ENCODE measurements at regions not wholly inside any gene's neighbourhood (a gene's known extent, or its start where the extent isn't known, plus 50 kb on each side); places are given as distances from the start of the nearest gene placed in this dataset.
A peak's percentile ranks its signal among the peaks of the same experiment; 100 is the strongest.

DNA sequence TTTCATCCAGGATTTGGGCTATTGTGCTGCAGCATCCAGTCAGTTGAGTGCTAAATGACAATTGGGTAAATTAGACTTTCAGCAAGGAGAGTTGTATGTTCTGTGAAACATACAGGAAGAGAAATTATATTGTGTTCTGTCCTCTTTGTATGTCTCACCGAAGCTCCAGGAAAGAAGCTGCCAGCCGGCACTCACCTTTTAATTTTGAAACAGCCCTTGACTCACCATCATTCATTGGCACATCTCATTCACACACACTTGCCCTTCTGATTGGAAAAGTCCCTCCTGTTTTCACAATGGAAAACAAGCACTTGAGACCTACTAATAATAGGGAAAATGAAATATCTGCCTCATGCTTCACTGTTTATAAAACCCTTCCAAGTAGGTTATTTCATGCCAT is 495.6 kb downstream of the RPS24 start:
- Histone ChIP-seq H3K36me3 (no peaks in the 10 kb centered on the region), H3K4me1 (peaks cover 0 to 13% (median 0%) of the 10 kb centered on the region in 4 donors), H3K4me3 (no peak overlapping the region), H3K27ac (peak overlapping the region in 1 of 3 donors; percentile 31), H3K9me3 (no peaks in the 10 kb centered on the region), H3K27me3 (no peaks in the 10 kb centered on the region)
- intact Hi-C loops (cut with DNase I) = no loop called here
- 35% methylated on average over 2 of the region's 2 CpGs for WGBS (ENCODE audit: insufficient coverage, low coverage, low lambda C conversion rate, missing lambda C conversion rate)
- ATAC-seq = peak in 1 of 4 donors; percentile 67
- no peak for DNase-seq
- TF ChIP-seq, protein P1, sequence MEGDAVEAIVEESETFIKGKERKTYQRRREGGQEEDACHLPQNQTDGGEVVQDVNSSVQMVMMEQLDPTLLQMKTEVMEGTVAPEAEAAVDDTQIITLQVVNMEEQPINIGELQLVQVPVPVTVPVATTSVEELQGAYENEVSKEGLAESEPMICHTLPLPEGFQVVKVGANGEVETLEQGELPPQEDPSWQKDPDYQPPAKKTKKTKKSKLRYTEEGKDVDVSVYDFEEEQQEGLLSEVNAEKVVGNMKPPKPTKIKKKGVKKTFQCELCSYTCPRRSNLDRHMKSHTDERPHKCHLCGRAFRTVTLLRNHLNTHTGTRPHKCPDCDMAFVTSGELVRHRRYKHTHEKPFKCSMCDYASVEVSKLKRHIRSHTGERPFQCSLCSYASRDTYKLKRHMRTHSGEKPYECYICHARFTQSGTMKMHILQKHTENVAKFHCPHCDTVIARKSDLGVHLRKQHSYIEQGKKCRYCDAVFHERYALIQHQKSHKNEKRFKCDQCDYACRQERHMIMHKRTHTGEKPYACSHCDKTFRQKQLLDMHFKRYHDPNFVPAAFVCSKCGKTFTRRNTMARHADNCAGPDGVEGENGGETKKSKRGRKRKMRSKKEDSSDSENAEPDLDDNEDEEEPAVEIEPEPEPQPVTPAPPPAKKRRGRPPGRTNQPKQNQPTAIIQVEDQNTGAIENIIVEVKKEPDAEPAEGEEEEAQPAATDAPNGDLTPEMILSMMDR (IDR thresholded peaks at IDR 0.05) = no peak
- no peak for TF ChIP-seq POLR2A (IDR thresholded peaks at IDR 0.05)

DNA sequence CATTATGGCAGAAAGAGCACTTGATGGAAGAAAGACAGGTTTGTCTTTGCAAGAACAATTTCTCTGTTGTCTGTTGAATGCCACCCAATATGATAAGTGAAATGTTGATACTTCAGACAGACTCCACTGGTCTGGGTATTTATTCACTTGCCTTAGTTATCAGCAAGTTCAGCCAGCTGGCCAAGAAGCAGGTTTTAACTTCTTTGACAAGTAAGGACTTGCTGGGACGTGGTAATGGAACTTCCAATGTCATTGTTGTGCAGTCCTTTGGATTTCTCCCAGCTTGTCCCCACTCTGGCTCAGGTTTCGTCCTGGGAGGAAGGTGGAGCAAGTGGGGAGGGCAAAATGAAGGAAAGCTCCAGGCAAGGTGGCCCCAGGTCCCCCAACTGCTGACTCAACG is 497.4 kb downstream of the RPS24 start:
- WGBS (ENCODE audit: insufficient coverage, low coverage, low lambda C conversion rate, missing lambda C conversion rate) = 19% methylated on average over 3 of the region's 3 CpGs
- Histone ChIP-seq H3K27me3 (no peaks in the 10 kb centered on the region), H3K27ac (no peak overlapping the region), H3K9me3 (no peaks in the 10 kb centered on the region), H3K4me3 (no peak overlapping the region), H3K4me1 (peaks cover 0 to 20% (median 0%) of the 10 kb centered on the region in 4 donors), H3K36me3 (no peaks in the 10 kb centered on the region)
- intact Hi-C loops (cut with DNase I) = no loop called here
- ATAC-seq (no peak), DNase-seq (no peak)
- TF ChIP-seq POLR2A (IDR thresholded peaks at IDR 0.05) = no peak
- TF ChIP-seq, protein P1 (IDR thresholded peaks at IDR 0.05) = no peak

DNA sequence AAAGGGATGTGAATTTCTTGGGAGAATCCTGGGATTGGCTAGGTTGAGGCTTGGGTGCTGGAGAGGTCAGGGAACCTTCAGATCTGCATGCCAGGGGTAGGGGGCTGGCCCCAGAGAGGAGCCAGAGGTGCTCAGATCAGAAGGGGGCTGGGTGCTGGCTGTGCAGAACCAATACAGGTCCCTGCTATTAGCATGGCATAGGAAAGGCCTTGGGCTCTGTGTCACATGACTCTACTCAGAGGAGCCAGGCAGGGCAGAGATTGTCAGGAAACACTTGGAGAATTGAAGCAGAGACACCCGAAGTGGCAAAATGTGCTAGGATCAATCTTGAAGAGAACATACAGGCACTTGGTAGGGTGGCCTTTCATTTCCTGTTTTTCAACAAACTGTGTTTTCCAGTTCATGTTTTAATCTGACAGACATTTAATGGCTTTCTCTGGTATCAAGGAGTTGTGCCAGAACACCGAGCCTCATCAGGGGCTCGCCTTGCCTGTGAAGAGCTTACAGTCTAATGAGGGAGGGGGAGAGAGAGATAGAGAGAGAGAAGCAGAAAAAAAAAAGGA is 498.9 kb downstream of the RPS24 start:
- ATAC-seq (no peak), DNase-seq (no peak)
- Histone ChIP-seq H3K27me3 (no peaks in the 10 kb centered on the region), H3K4me1 (peaks cover 0 to 21% (median 0%) of the 10 kb centered on the region in 4 donors), H3K27ac (no peak overlapping the region), H3K9me3 (no peaks in the 10 kb centered on the region), H3K36me3 (no peaks in the 10 kb centered on the region), H3K4me3 (no peak overlapping the region)
- intact Hi-C loops (cut with DNase I) = no loop called here
- no peak for TF ChIP-seq POLR2A (IDR thresholded peaks at IDR 0.05)
- WGBS (ENCODE audit: insufficient coverage, low coverage, low lambda C conversion rate, missing lambda C conversion rate) = 50% methylated on average over 2 of the region's 3 CpGs

DNA sequence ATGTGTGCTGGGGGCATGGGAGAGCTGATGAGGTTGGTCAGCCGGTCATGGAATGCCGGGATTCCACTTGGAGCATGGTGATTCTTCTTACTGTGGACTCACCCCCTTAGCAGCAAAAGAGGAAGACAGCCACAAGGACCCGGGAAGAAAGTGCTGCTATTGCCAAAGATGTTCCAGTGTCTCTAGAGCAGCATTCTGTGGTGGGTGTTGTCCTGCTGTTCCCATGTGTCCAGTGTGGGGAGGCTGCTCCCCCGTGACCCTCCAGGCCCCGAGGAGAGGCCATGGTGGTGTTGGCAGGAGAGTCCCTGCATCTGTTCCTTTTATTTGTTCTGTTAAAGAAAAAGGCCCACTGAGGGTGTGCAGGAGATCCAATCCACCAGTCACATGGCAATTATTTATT is 499.4 kb downstream of the RPS24 start:
- Histone ChIP-seq H3K27me3 (no peaks in the 10 kb centered on the region), H3K4me3 (no peak overlapping the region), H3K27ac (no peak overlapping the region), H3K4me1 (peaks cover 0 to 21% (median 0%) of the 10 kb centered on the region in 4 donors), H3K36me3 (no peaks in the 10 kb centered on the region), H3K9me3 (no peaks in the 10 kb centered on the region)
- no peak for DNase-seq
- intact Hi-C loops (cut with DNase I) = no loop called here
- peak in 2 of 4 donors; percentile 22 to 23 for ATAC-seq
- 64% methylated on average over 3 of the region's 5 CpGs for WGBS (ENCODE audit: insufficient coverage, low coverage, low lambda C conversion rate, missing lambda C conversion rate)
- TF ChIP-seq, protein P1 (IDR thresholded peaks at IDR 0.05) = no peak
- TF ChIP-seq POLR2A (IDR thresholded peaks at IDR 0.05) = no peak

DNA sequence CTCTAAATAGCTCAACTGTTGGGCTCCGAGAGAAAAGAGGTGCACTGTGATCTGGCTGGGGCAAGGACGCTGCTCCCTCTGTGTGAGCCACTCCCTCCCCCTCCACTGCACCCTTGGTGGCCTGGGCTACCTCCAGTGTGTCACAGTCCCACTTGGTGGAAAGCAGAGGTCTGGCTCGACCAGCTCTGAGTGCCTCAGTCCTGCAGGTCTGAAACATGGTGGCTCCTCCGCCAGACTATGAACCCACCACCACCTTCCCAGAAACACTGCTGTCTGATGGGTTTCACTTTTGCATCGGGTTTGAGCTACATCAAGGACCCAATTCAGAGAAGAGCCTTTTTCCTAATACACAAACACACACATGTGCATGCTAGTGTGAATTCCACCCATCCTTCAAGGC is 500.1 kb downstream of the RPS24 start:
- Histone ChIP-seq H3K4me3 (no peak overlapping the region), H3K27me3 (no peaks in the 10 kb centered on the region), H3K9me3 (no peaks in the 10 kb centered on the region), H3K4me1 (peaks cover 0 to 16% (median 1%) of the 10 kb centered on the region in 4 donors), H3K36me3 (no peaks in the 10 kb centered on the region), H3K27ac (no peak overlapping the region)
- intact Hi-C loops (cut with DNase I) = no loop called here
- no peak for TF ChIP-seq POLR2A (IDR thresholded peaks at IDR 0.05)
- TF ChIP-seq, protein P1 (IDR thresholded peaks at IDR 0.05) = no peak
- no CpG with 5 or more reads among the region's 5 CpGs for WGBS (ENCODE audit: insufficient coverage, low coverage, low lambda C conversion rate, missing lambda C conversion rate)
- ATAC-seq (no peak), DNase-seq (no peak)

Measured in right lobe of liver (tissue), 6 donors.